SU-DHL-6 (cell line): ENCODE measurements at regions not wholly inside any gene's neighbourhood (a gene's known extent, or its start where the extent isn't known, plus 50 kb on each side); places are given as distances from the start of the nearest gene placed in this dataset.

Experiments
- EZH2phosphoT487 ChIP-seq: fragments of 200-600 bp; sonication (generic), shearing (Covaris generic); conservative IDR thresholded peaks from 2 replicates; pipeline ENCODE4 v1.6.1; 2018; ENCODE audit warnings: mild to moderate bottlenecking, antibody characterized with exemption, low read length, moderate library complexity, mixed read lengths
- TF ChIP-seq, protein P1 (sequence below): fragments of 200-600 bp; sonication (generic); IDR thresholded peaks from one replicate; pipeline ENCODE4 v1.5.1; 2017; ENCODE audit warnings: antibody characterized with exemption, mild to moderate bottlenecking, low read length, moderate library complexity; ENCODE audit not compliant: insufficient read depth, poor library complexity, severe bottlenecking

DNA sequence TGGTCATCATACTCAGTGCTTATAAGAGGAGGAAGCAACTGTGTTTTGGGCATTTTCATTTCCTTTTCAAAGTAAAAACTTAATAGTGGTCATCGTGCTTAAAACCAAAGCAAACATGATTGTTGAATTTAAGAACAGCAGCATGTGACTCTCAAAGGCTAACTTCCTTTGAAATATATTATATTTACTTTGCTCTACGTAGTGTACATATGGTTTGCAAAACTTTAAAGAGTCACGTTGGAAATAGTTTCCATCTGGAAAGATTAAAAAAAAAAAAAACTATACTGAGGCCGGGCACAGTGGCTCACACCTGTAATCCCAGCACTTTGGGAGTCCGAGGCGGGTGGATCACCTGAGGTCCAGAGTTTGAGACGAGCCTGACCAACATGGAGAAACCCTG is 367.9 kb upstream of the BCHE start:
- TF ChIP-seq, protein P1, sequence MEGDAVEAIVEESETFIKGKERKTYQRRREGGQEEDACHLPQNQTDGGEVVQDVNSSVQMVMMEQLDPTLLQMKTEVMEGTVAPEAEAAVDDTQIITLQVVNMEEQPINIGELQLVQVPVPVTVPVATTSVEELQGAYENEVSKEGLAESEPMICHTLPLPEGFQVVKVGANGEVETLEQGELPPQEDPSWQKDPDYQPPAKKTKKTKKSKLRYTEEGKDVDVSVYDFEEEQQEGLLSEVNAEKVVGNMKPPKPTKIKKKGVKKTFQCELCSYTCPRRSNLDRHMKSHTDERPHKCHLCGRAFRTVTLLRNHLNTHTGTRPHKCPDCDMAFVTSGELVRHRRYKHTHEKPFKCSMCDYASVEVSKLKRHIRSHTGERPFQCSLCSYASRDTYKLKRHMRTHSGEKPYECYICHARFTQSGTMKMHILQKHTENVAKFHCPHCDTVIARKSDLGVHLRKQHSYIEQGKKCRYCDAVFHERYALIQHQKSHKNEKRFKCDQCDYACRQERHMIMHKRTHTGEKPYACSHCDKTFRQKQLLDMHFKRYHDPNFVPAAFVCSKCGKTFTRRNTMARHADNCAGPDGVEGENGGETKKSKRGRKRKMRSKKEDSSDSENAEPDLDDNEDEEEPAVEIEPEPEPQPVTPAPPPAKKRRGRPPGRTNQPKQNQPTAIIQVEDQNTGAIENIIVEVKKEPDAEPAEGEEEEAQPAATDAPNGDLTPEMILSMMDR, result no peak
- TF ChIP-seq EZH2phosphoT487, result no peak
